ENCODE measurements at regions not wholly inside any gene's neighbourhood (a gene's known extent, or its start where the extent isn't known, plus 50 kb on each side); places are given as distances from the start of the nearest gene placed in this dataset.

- no peak for DNase-seq
Observed at GRCh38 chr2:215511454-215512346, 75.8 kb upstream of the FN1 start.

DNA sequence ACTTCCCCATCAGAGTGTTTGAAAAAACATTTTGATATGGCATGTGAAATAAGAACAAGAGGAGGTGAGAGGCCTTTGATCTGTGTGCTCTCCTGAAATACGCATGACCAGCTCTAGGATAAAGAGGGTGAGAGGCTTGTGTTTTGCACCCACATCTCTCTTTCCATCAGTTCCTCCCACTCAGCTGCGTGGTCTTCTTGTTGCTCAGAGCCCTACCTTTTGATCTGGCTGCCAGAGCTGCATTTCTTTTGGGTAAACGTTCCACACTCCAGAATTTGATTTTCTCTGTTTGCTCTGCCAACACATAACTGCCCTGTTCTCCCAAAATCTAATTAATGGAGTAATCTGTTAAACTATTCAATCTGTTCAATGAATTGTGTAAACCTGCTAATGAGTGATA, 72.0 kb upstream of the FN1 start:
- no peak for DNase-seq

GRCh38 chr2:215507136-215507535, 71.3 kb upstream of the FN1 start:
- DNase-seq, result no peak

GRCh38 chr2:215506604-215506990, 70.7 kb upstream of the FN1 start:
- no peak for DNase-seq

DNA sequence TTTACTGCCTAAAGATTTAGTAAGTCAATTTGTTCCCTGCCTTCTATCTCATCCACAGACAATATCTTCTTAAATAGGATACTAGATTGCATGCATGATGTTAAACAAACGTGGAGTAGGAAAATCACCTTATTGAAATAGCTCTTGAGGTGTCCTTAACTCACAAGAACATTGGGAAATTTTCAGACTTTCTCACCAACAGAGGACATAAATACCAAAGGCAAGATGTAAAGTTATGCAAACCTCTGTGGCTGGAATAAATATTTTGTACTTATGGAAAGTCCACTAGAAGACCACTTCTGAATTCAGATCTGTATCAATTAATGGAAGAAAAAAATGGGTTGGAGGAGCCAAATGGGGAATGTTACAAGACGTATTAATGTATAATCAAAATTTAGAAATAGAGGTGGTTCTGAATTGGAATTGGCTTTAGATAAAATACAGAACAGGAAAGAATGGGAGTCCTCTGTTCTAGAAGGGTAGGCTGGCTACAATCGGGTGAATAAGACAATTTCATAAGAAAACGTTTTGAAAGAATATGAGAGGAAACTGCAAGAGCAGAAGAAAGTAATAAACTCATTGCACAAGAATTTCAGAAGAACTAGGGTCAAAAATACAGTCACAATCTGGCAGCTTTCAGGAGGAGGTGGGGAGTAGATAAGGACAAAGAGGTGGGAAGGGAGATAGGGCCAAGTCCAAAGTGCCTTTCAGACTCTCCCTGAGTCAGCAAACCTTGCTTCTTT, 69.3 kb upstream of the FN1 start:
- no peak for DNase-seq

DNA sequence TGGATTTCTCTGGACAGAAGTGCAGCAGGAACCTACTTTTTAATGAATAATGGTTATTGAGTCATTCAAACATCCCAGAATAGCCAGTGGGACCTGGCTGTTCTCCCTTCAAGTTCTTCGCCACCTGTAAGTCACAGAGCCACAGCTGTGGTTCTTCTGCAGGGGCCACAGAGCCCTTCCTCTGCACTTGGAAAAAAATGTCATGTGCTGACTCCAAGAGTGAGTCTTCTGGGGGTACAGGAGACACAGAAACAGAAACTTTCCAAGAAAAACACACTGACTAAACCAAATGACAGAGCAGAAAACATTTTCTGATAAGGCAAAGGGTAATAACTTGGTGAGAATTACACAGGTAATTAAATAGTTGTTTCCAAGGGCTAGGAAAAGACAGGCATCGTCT, 68.7 kb upstream of the FN1 start:
- DNase-seq, result no peak

GRCh38 chr2:215503381-215503780, 67.5 kb upstream of the FN1 start:
- DNase-seq, result no peak

- DNase-seq, result no peak
Observed at GRCh38 chr2:215500466-215500865, 64.6 kb upstream of the FN1 start.

DNA sequence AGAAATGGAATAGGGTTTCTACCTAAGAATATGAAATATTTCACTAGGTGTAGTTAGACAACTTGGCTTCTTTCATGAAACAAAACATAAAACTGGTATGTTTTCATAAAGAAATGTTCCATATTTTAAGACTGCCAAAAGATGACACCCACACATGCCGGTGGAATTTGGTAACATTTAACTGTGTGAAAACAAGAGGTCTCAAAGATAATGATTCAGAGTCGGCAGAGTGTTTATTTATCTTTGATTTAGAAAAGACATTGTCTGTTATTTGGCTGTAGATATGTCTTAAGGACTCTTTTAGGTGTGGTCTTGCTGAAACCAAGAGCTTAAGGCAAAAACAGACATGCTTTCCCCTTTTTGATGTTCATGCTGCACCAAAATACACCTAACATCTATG, 63.5 kb upstream of the FN1 start:
- no peak for DNase-seq

GRCh38 chr2:215498431-215498830, 62.6 kb upstream of the FN1 start:
- DNase-seq, result no peak

DNA sequence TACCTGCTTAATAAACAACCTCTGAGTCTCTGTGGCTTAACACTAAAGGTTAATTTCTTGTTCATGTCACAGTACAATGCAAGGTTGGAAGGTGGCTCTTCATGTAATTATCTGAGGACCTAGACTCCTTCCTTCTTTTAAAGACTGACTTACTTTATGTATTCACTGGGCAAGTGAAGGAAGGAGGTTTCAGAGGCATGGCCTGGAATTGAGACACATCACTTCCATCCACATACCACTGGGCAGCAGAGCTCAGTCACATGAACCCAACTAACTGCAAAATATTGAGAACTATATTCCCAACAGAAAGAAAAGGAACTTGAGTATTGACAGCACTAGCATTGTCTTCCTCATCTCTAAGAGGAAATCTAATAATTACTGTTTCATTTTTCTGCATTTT, 57.5 kb upstream of the FN1 start:
- no peak for DNase-seq

DNA sequence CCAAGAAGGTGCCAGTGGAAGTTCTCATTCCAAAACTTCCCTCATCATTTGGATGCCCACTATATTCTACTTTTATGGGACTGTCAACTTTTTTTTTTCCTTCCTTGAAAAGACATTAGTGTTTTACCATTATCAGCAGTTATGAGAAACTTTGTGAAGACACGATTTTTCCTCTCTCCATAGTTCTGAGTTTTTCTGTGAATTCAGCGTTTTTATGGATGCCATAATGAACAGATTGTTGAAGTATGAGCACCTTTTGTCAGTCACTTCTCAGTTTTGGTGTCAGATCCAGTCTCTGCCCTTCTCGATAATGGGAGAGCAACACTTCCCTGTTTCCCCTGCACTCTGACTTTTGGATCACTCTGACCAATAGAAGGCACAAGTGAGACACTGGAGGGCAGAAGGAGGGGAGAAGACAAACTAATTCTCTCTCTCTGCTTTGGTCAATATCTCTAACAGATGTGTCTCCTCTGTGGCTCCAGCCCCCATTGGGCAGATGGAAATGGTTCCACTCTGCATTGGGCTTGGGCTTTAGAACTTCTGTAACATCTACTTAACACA, 53.5 kb upstream of the FN1 start:
- no peak for DNase-seq

DNA sequence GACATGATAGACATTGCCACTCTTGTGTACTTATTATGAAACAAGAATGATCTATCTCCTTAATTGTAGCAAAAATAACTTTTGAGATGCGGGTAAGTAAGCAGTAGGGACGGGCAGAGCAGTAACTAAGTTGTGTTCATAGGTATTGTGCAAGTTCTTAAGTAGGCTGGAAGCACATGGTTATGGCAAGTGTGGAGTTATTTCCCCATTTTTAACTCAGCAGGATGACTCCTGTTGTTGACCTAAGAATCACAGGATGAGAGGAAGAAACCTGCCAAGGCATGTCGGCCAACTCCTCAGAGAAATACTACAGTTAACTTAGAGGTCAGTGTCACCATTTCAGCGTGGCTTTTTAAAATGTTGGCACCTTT, 51.1 kb upstream of the FN1 start:
- DNase-seq, result no peak

DNA sequence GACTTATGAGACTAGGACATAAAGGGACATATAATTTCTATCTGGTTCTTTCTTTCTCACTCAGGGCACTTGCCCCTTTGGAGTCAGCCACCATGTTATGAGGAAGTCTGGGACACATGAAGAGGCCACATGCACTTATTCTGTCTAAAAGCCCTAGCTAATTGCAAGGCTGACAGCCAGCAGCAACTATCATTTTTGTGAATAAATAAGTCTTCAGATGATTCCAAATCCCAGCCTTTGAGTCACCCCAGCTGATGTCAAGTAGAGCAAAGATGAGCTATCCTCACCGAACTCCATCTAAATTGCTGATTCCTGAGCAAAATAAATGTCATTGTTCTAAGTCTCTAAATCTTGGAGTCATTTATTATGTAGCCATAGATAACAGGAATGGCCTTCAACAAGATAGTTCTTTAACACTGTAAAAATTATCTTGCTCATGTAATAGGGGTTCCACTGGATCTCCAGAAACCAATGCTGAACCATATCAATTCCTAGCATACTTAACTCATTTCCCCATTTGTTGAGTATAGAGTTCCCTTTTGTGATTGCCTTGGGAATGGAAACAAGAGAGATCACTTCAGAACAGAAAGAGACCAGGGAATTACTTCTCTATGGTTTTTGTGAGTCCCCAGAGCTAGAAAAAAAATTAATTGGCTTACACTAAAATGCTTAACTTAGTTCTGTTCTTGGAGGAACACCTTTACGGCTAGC, 50.6 kb upstream of the FN1 start:
- DNase-seq, result no peak

Measured in nucleus accumbens (tissue), 56 donors.